ENCODE measurements at regions not wholly inside any gene's neighbourhood (a gene's known extent, or its start where the extent isn't known, plus 50 kb on each side); places are given as distances from the start of the nearest gene placed in this dataset.

GRCh38 chr2:120632796-120633646 lies 102.6 kb upstream of the GLI2 start (continued):
- TF ChIP-seq ZNF280D (CRISPR knock-in tag; IDR thresholded peaks at IDR 0.05) (no peak), GMEB1 (CRISPR knock-in tag; IDR thresholded peaks at IDR 0.05; ENCODE audit: borderline replicate concordance) (no peak), PCBP1 (IDR thresholded peaks at IDR 0.05; ENCODE audit: borderline replicate concordance, low read depth, low read length) (no peak), ZUFSP (CRISPR knock-in tag; IDR thresholded peaks at IDR 0.05; ENCODE audit: borderline replicate concordance) (no peak), HIC2 (CRISPR knock-in tag; IDR thresholded peaks at IDR 0.05; ENCODE audit: low read depth) (peak; percentile 53; the same call in 1 of the 2 replicates), ZBTB3 (CRISPR knock-in tag; IDR thresholded peaks at IDR 0.05; ENCODE audit: borderline replicate concordance, low read depth) (no peak), ZC3H4 (CRISPR knock-in tag; IDR thresholded peaks at IDR 0.05; ENCODE audit: borderline replicate concordance) (no peak), ZNF549 (CRISPR knock-in tag; IDR thresholded peaks at IDR 0.05) (no peak), TEF (CRISPR knock-in tag; IDR thresholded peaks at IDR 0.05) (no peak), RFXANK (CRISPR knock-in tag; IDR thresholded peaks at IDR 0.05) (no peak), U2AF1 (optimal IDR thresholded peaks at IDR 0.05; ENCODE audit: low read depth, low read length) (no peak), ZNF83 (CRISPR knock-in tag; IDR thresholded peaks at IDR 0.05; ENCODE audit: borderline replicate concordance) (no peak), NBN (conservative IDR thresholded peaks at IDR 0.05) (no peak), ZNF431 (CRISPR knock-in tag; IDR thresholded peaks at IDR 0.05; ENCODE audit: borderline replicate concordance, low read depth) (peak; percentile 33; the same call in 1 of the 2 replicates), DNMT3B (CRISPR knock-in tag; conservative IDR thresholded peaks at IDR 0.05) (no peak), KMT2B (CRISPR knock-in tag; IDR thresholded peaks at IDR 0.05) (no peak), REPIN1 (CRISPR knock-in tag; IDR thresholded peaks at IDR 0.05; ENCODE audit: borderline replicate concordance, low read depth) (no peak), RBM39 (IDR thresholded peaks at IDR 0.05; ENCODE audit: low read depth, low read length, poor library complexity, severe bottlenecking) (no peak), KAT8 (CRISPR knock-in tag; IDR thresholded peaks at IDR 0.05) (no peak), RORA (CRISPR knock-in tag; IDR thresholded peaks at IDR 0.05) (no peak), ZNF224 (CRISPR knock-in tag; IDR thresholded peaks at IDR 0.05) (no peak)
